Esophagus (tissue), 2 donors: ENCODE measurements at regions not wholly inside any gene's neighbourhood (a gene's known extent, or its start where the extent isn't known, plus 50 kb on each side); places are given as distances from the start of the nearest gene placed in this dataset.

Source experiments
- H3K27ac ChIP-seq, 2 donors: one replicate each; pipeline ENCODE4 v1.5.1; 2013; ENCODE audit warnings: low read depth in 2 of 2, mild to moderate bottlenecking in 2 of 2, inconsistent platforms in 1 of 2, low read length in 1 of 2, moderate library complexity in 1 of 2
- H3K27me3 ChIP-seq, 2 donors: one replicate each; pipeline ENCODE4 v1.6.1; 2013; ENCODE audit warnings: low read length in 2 of 2, control low read depth in 1 of 2, mild to moderate bottlenecking in 1 of 2; ENCODE audit not compliant: insufficient read depth in 2 of 2, control insufficient read depth in 1 of 2
- H3K36me3 ChIP-seq, 2 donors: one replicate each; pipeline ENCODE4 v1.6.1; 2013; ENCODE audit warnings: low read length in 1 of 2; ENCODE audit not compliant: control insufficient read depth in 2 of 2, insufficient read depth in 2 of 2
- H3K4me1 ChIP-seq, 2 donors: one replicate each; pipeline ENCODE4 v1.6.1; 2013; ENCODE audit warnings: low read length in 1 of 2; ENCODE audit not compliant: control insufficient read depth in 2 of 2, insufficient read depth in 2 of 2
- H3K4me3 ChIP-seq, 2 donors: one replicate each; pipeline ENCODE4 v1.5.1; 2013; ENCODE audit warnings: low read length in 2 of 2, mild to moderate bottlenecking in 2 of 2, low read depth in 1 of 2, moderate library complexity in 1 of 2
- H3K9me3 ChIP-seq, 2 donors: one replicate each; pipeline ENCODE4 v1.6.1; 2013; ENCODE audit warnings: mild to moderate bottlenecking in 2 of 2, low read depth in 1 of 2, low read length in 1 of 2, moderate library complexity in 1 of 2; ENCODE audit not compliant: control insufficient read depth in 2 of 2, insufficient read depth in 1 of 2
- WGBS, 2 donors: extraction: QIAGEN DNeasy Blood & Tissue Kit; methylation state at CpG; one replicate each; pipeline ENCODE4 v1.1.7; 2013; 5-methylcytosine and 5-hydroxymethylcytosine counted together
- donor health status: healthy with polysubstance abuse.
- donor health status: Bipolar disorder and iron deficiency.

DNA sequence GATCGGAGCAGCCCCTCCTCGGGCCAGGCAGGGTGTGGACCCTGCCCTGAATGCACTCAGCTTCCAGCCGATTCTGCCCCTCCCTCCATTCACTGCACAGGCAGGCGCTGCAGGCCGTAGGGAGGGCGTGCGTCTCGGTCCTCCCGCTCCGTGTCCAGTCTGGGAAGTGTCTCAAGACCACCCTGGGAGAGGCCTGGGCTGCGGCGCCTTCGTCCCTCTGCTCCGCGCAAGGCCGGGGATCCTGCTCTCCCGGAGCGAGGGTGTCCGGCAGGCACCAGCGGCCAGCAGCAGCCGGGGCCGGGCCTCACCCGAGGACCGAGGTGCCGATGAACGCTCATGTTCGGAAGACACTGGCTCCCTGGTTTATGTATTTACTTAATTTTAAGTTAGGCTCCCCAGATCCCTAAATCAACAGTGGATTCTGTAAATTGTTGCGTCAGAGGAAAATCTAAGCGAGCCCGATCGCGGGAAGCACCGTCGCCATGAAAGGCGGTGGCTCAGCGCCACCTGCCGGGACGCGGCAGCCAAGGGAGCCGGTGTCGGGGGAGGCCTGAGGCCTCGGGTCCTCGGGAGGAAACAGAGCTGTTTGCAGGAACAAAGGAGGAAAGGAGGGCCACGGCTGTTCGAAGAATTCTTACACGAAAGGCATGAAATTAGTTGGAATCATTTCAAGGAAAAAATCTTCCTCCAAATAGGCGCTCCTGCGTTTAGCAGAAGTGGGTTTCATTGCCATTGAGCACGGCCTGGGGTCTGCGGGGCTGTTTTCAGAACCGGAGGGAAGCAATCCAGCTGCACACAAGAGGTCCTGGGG, 195.3 kb downstream of the BRD1 start:
- 22 to 26% methylated on average over 51 of the region's 51 CpGs for WGBS, 2 donors
- Histone ChIP-seq H3K9me3 (no peaks in the 10 kb centered on the region), H3K36me3 (no peaks in the 10 kb centered on the region), H3K4me3 (no peak overlapping the region), H3K27me3 (no peaks in the 10 kb centered on the region), H3K27ac (no peak overlapping the region), H3K4me1 (peaks cover 0 to 9% of the 10 kb centered on the region in 2 donors)

DNA sequence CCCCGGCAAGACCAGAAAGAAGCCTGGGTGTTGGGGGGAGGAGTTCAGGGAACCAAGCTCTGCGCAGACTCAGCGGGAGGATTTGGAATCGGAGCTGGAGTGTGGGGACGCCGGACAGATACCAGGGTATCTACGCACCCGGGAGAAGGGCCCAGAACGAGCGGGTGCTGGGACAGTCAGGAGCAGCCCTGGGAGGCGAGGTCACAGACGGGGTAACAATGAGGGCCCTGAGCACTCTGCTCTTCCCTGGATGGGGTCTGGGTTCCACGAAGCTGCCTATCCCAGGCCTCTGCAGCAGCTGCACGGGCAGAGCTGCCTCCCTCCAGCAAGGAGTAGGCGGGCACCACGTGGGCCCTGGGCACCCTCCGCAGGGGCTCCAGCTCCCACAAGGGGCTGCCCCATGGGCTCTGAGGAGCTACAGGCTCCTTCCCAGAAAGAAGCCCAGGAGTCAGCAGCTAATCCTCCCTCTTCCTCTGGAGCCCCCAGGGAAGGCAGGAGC, 197.2 kb downstream of the BRD1 start:
- Histone ChIP-seq H3K27ac (no peak overlapping the region), H3K36me3 (no peaks in the 10 kb centered on the region), H3K27me3 (no peaks in the 10 kb centered on the region), H3K4me3 (no peak overlapping the region), H3K4me1 (peaks cover 0 to 9% of the 10 kb centered on the region in 2 donors), H3K9me3 (no peaks in the 10 kb centered on the region)
- 82 to 84% methylated on average over 17 of the region's 17 CpGs for WGBS, 2 donors

DNA sequence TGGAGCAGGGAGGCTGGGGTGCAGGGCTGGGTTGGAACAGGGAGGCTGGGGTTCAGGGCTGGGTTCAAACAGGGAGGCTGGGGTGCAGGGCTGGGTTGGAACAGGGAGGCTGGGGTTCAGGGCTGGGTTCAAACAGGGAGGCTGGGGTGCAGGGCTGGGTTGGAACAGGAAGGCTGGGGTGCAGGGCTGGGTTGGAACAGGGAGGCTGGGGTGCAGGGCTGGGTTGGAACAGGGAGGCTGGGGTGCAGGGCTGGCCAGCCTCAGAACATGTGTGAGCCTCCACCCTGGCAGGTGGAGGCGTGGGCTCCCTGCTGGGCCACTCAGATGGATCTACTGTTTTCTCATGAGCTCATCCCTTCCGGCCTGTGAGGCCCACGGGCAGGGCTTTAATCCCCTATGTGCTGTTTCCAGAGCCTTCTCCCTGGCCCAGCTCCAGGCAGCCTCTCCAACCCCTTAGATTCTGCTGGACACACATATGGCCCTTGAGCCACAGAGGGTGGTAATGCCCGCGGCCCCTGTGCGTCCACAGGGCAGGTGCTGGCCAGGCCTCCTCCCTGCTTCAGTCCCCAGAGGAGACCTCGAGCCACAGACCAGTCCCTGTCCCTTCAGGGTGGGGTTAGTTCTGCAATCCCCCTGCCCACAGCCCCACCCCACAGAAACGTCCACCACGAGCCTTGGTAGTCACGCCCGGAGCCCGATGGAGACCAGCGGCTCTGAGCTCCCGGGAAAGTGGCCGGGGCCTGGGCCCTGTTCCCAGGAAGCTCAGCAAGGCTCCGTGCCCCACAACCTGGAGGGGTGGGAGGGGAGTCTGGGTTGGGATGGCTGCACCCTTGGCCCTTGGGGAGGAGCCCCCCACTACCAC, 197.9 kb downstream of the BRD1 start:
- Histone ChIP-seq H3K9me3 (no peaks in the 10 kb centered on the region), H3K4me3 (no peak overlapping the region), H3K27ac (no peak overlapping the region), H3K36me3 (no peaks in the 10 kb centered on the region), H3K4me1 (peaks cover 0 to 9% of the 10 kb centered on the region in 2 donors), H3K27me3 (no peaks in the 10 kb centered on the region)
- 65 to 67% methylated on average over 16 of the region's 16 CpGs for WGBS, 2 donors

DNA sequence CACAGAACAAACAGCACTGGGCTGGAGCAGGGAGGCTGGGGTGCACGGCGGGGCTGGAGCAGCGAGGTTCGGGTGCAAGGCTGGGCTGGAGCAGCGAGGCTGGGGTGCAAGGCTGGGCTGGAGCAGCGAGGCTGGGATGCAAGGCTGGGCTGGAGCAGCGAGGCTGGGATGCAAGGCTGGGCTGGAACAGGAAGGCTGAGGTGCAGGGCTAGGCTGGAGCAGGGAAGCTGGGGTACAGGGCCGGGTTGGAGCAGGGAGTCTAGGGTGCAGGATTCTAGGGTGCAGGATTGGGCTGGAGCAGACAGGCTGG, 198.5 kb downstream of the BRD1 start:
- H3K27me3 ChIP-seq = no peaks in the 10 kb centered on the region
- no peak overlapping the region for H3K4me3 ChIP-seq
- H3K9me3 ChIP-seq = no peaks in the 10 kb centered on the region
- peaks cover 0 to 9% of the 10 kb centered on the region in 2 donors for H3K4me1 ChIP-seq
- WGBS, 2 donors = 68 to 77% methylated on average over 8 of the region's 8 CpGs
- no peak overlapping the region for H3K27ac ChIP-seq
- H3K36me3 ChIP-seq = no peaks in the 10 kb centered on the region

DNA sequence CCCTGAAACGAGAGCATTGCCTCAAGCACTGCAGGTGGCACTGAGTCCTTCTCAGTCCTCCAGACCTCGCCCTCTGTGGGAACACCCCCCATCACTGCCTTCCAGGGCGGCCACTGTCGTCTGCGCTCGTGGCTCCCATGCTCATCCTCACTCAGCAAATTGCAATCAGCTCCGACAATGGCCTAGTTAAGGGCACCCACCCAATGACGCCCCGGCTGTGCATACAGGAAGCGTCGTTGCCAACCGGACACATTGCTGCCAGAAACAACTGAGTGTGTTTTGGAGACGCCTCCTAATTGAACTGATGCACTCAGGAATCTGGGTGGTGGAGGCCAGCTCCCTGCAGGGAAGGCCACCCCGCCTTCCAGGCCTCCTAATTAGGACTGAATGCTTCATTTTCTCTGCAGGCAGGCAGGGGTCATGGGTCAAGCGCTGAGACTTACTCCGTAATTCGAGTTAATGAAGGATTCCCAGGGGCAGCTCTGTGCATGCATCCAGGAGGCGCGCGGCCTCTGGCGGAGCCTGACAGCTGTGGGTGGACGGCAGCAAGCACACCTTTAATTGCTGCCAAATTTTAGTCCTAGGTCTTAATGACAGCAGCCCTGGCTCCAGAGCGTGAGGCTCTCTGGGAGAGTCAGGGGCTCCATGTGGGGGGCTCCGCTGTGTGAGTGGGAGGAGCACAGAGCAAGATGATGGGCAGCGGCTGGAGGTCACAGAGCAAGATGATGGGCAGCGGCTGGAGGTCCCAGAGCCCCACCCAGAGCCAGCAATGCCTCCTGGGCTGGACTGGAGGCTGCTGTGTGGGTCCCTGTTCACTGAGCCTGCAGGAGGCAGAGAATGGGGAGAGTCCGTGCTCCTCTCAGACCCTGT, 199.0 kb downstream of the BRD1 start:
- 46 to 56% methylated on average over 27 of the region's 27 CpGs for WGBS, 2 donors

DNA sequence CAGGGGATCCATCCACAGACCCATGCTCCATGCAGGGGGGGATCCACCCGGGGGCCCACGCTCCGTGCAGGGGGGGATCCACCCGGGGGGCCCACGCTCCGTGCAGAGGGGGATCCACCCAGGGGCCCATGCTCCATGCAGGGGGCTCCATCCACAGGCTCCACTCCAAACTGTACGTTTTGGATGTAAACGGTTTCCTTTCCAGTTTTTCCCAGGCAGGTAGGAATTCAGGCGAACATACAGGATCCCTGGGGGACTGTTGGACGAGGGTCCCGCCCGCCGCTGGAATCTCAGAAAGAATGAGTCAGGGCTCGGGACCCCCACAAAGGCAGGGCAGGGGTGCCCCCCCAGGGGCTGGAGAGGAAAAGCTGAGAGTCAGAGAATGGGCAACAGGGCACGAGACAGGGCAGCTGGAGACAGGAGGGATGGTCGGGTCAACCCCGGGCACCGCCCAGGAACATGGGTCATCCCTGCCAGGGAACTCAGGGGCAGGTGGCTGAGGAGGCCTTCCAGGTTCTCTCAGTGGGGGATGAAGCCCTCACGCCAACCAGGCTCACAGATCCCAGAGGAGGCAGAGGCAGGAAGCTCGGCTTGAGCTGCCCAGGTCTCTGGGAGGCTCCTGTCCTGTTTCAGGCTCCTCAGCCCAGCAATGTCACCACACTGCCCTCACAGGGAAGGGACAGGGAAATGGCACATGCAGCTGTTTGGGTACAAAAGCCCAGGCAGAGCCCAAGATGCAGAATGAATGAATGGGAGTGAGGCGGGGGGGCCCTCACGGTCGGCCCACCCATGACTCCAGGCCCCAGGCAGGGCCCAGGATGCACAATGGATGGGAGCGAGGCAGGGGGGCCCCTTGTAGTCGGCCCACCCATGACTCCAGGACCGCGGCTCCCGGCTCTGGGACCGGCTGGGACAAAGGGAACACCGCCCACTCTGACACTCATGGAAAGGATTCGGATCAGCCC, 200.2 kb downstream of the BRD1 start:
- WGBS, 2 donors = 72 to 75% methylated on average over 31 of the region's 31 CpGs
- no peaks in the 10 kb centered on the region for H3K27me3 ChIP-seq

More for the DNA sequence above, 199.0 kb downstream of the BRD1 start:
- H3K27me3 ChIP-seq = no peaks in the 10 kb centered on the region
- peaks cover 0 to 9% of the 10 kb centered on the region in 2 donors for H3K4me1 ChIP-seq
- H3K4me3 ChIP-seq = no peak overlapping the region
- no peaks in the 10 kb centered on the region for H3K9me3 ChIP-seq
- H3K27ac ChIP-seq = no peak overlapping the region
- H3K36me3 ChIP-seq = no peaks in the 10 kb centered on the region

DNA sequence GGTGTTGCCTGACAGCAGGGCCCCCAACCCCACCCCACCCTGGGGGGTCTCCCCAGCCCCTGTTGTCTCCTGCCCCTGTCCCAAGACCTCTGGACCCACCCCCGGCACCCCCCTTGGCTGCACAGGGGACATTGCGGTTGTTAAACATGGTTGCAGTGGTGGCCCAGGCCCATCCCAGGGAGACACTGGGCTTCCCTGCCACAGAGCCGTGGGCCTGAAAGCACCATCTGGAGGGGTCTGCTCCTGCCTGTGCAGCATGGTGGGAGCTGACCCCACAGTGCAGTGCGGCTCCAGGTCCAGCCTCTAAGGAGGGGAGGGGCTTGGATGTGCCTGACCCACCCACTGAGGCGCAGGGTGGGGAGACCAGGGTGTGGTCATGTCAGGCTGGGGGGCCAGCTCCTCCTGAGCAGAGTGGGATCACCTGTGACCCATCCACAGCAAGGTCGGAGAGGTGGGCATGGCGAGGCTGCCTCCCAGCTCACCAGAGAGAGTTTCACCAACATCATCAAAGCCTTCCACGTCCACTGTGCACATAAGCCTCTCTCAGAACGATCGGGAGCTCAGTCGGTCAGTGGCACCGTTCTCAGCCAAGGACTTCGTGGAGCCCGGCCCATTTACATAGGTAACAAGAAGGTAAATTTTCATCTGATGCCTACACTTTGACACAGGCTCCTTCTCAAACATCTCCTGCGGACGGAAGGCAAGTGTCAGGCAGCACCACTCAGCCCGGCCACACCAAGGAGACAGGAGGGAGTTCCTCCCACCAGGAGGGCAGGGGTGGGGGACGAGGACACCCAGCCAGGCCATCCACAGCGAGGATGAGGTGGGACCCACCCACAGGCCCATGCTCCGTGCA, 201.1 kb downstream of the BRD1 start:
- H3K27me3 ChIP-seq = no peaks in the 10 kb centered on the region
- 75% methylated on average over 20 of the region's 20 CpGs for WGBS, 2 donors
- no peak overlapping the region for H3K4me3 ChIP-seq

More for the DNA sequence above, 200.2 kb downstream of the BRD1 start:
- Histone ChIP-seq H3K27ac (no peak overlapping the region), H3K36me3 (no peaks in the 10 kb centered on the region), H3K4me1 (peaks cover 0 to 7% of the 10 kb centered on the region in 2 donors), H3K9me3 (no peaks in the 10 kb centered on the region), H3K4me3 (no peak overlapping the region)

More for the DNA sequence above, 201.1 kb downstream of the BRD1 start:
- Histone ChIP-seq H3K36me3 (no peaks in the 10 kb centered on the region), H3K4me1 (no peaks in the 10 kb centered on the region), H3K27ac (no peak overlapping the region), H3K9me3 (no peaks in the 10 kb centered on the region)
